Osteoblast (primary cell): ENCODE measurements at regions not wholly inside any gene's neighbourhood (a gene's known extent, or its start where the extent isn't known, plus 50 kb on each side); places are given as distances from the start of the nearest gene placed in this dataset.

ENCODE experiments used
- DNase-seq: peaks from one replicate; pipeline ENCODE4 v3.0.0; 2011; ENCODE audit warnings: low spot score, mixed read lengths; ENCODE audit not compliant: insufficient read length; ENCODE audit errors: missing footprints
- H2AFZ ChIP-seq: 2 replicates; pipeline ENCODE4 v1.6.0; 2011; ENCODE audit warnings: mild to moderate bottlenecking, low read length
- H3K27ac ChIP-seq: 2 replicates; pipeline ENCODE4 v1.5.1; 2011; ENCODE audit warnings: mild to moderate bottlenecking, low read depth, low read length, moderate library complexity
- H3K27me3 ChIP-seq: 2 replicates; pipeline ENCODE4 v1.6.0; 2012; ENCODE audit warnings: mild to moderate bottlenecking, control low read depth, inconsistent platforms, low read length, moderate library complexity; ENCODE audit not compliant: insufficient read depth
- H3K36me3 ChIP-seq: 2 replicates; pipeline ENCODE4 v1.5.1; 2011; ENCODE audit warnings: mild to moderate bottlenecking, low read length, control low read depth, moderate library complexity; ENCODE audit not compliant: insufficient read depth
- H3K4me1 ChIP-seq: 2 replicates; pipeline ENCODE4 v1.5.1; 2011; ENCODE audit warnings: mild to moderate bottlenecking, low read length, control low read depth, moderate library complexity; ENCODE audit not compliant: insufficient read depth
- H3K4me2 ChIP-seq: 2 replicates; pipeline ENCODE4 v1.6.0; 2011; ENCODE audit warnings: mild to moderate bottlenecking, low read length; ENCODE audit not compliant: insufficient read depth
- H3K4me3 ChIP-seq: fragments of 200-600 bp; sonication (generic); 3 replicates; pipeline ENCODE4 v1.5.1; 2012; ENCODE audit warnings: mild to moderate bottlenecking, low read length, inconsistent platforms; ENCODE audit not compliant: insufficient read depth
- H3K79me2 ChIP-seq: 2 replicates; pipeline ENCODE4 v1.6.0; 2012; ENCODE audit warnings: mild to moderate bottlenecking, low read length, control low read depth, inconsistent platforms; ENCODE audit not compliant: insufficient read depth
- H3K9me3 ChIP-seq: 2 replicates; pipeline ENCODE4 v1.5.1; 2011; ENCODE audit warnings: low read depth, low read length, control low read depth
- H4K20me1 ChIP-seq: 2 replicates; pipeline ENCODE4 v1.6.0; 2012; ENCODE audit warnings: mild to moderate bottlenecking, low read length, control low read depth; ENCODE audit not compliant: insufficient read depth
- CTCF ChIP-seq: IDR thresholded peaks from 2 replicates; pipeline ENCODE4 v1.5.1; 2011; ENCODE audit warnings: mild to moderate bottlenecking, low read depth, low read length, moderate library complexity; ENCODE audit errors: extremely low read depth

- Histone ChIP-seq H3K4me1 (no peaks in the 10 kb centered on the region), H3K27me3 (no peaks in the 10 kb centered on the region), H2AFZ (no peak overlapping the region), H3K4me3 (no peak overlapping the region), H3K36me3 (no peaks in the 10 kb centered on the region), H3K9me3 (no peaks in the 10 kb centered on the region), H3K4me2 (no peak overlapping the region), H3K79me2 (no peaks in the 10 kb centered on the region), H3K27ac (no peak overlapping the region), H4K20me1 (no peaks in the 10 kb centered on the region)
- DNase-seq: no peak
- TF ChIP-seq CTCF: no peak
Observed at GRCh38 chr6:119957195-119957594, 607.6 kb upstream of the MAN1A1 start.

- Histone ChIP-seq H3K27me3 (no peaks in the 10 kb centered on the region), H3K9me3 (no peaks in the 10 kb centered on the region), H3K4me1 (no peaks in the 10 kb centered on the region), H3K4me2 (no peak overlapping the region), H2AFZ (no peak overlapping the region), H3K27ac (no peak overlapping the region), H4K20me1 (no peaks in the 10 kb centered on the region), H3K79me2 (no peaks in the 10 kb centered on the region), H3K36me3 (no peaks in the 10 kb centered on the region), H3K4me3 (no peak overlapping the region)
- no peak for TF ChIP-seq CTCF
- DNase-seq: no peak
Observed at GRCh38 chr6:119952696-119953095, 603.1 kb upstream of the MAN1A1 start.

- Histone ChIP-seq H3K4me3 (no peak overlapping the region), H3K27me3 (no peaks in the 10 kb centered on the region), H3K27ac (no peak overlapping the region), H3K4me2 (no peak overlapping the region), H3K9me3 (no peaks in the 10 kb centered on the region), H3K36me3 (no peaks in the 10 kb centered on the region), H4K20me1 (no peaks in the 10 kb centered on the region), H3K79me2 (no peaks in the 10 kb centered on the region), H2AFZ (no peak overlapping the region), H3K4me1 (no peaks in the 10 kb centered on the region)
- no peak for TF ChIP-seq CTCF
- DNase-seq: no peak
Observed at GRCh38 chr6:119950681-119951080, 601.1 kb upstream of the MAN1A1 start.

- H3K9me3 ChIP-seq: no peaks in the 10 kb centered on the region
- H3K4me1 ChIP-seq: no peaks in the 10 kb centered on the region
- H3K4me2 ChIP-seq: no peak overlapping the region
- H3K79me2 ChIP-seq: no peaks in the 10 kb centered on the region
- no peaks in the 10 kb centered on the region for H3K27me3 ChIP-seq
- no peaks in the 10 kb centered on the region for H3K36me3 ChIP-seq
- H3K27ac ChIP-seq: no peak overlapping the region
- no peaks in the 10 kb centered on the region for H4K20me1 ChIP-seq
- no peak for TF ChIP-seq CTCF
- H3K4me3 ChIP-seq: no peak overlapping the region
- no peak overlapping the region for H2AFZ ChIP-seq
- DNase-seq: no peak
Observed at GRCh38 chr6:119942078-119942752, 592.7 kb upstream of the MAN1A1 start.
